PC-9 (cell line): ENCODE measurements at regions not wholly inside any gene's neighbourhood (a gene's known extent, or its start where the extent isn't known, plus 50 kb on each side); places are given as distances from the start of the nearest gene placed in this dataset.

ENCODE experiments used
- BruUV-seq: library from RNA; stranded (reverse); fragments of 400-500 nt; replicated peaks from 2 replicates; lab custom pipeline; 2021; lab: Mats Ljungman, UMichigan
- CTCF ChIA-PET: fragments of 300-600 bp; sonication (Branson Sonifier 250); formaldehyde crosslinking; loops from one replicate; lab custom pipeline; 2022; ENCODE audit warnings: antibody characterized with exemption; lab: Charles Lee
- POLR2A ChIA-PET: fragments of 300-600 bp; sonication (Branson Sonifier 250); formaldehyde crosslinking; loops from one replicate; lab custom pipeline; 2022; ENCODE audit warnings: antibody characterized with exemption; ENCODE audit not compliant: unreplicated experiment; lab: Charles Lee
- DNase-seq, 2 experiments: peaks; one replicate each; pipeline versions ENCODE4 v3.0.0 to v3.0.0-alpha.2; 2015 to 2022; ENCODE audit warnings: mixed read lengths in 1 of 2
- H2AFZ ChIP-seq: fragments of 200-600 bp; sonication (generic); 2 replicates; pipeline ENCODE4 v1.8.1; 2017; ENCODE audit warnings: antibody characterized with exemption
- H3F3A ChIP-seq: fragments of 200-600 bp; sonication (generic); 2 replicates; pipeline ENCODE4 v1.8.1; 2017; ENCODE audit warnings: antibody characterized with exemption, mild to moderate bottlenecking, low read depth; ENCODE audit not compliant: insufficient read depth
- H3K27ac ChIP-seq: fragments of 200-600 bp; sonication (generic); 2 replicates; pipeline ENCODE4 v1.6.1; 2016; ENCODE audit warnings: mixed run types
- H3K27me3 ChIP-seq: fragments of 200-600 bp; sonication (generic); 2 replicates; pipeline ENCODE4 v1.6.1; 2016; ENCODE audit warnings: low read depth, mixed run types; ENCODE audit not compliant: insufficient read depth
- H3K36me3 ChIP-seq: fragments of 200-600 bp; sonication (generic); 2 replicates; pipeline ENCODE4 v1.6.1; 2016; ENCODE audit warnings: low read depth, mixed run types
- H3K4me1 ChIP-seq: fragments of 200-600 bp; sonication (generic); replicated peaks from 2 replicates; pipeline ENCODE4 v1.6.1; 2016; ENCODE audit warnings: mixed run types; ENCODE audit not compliant: insufficient read depth
- H3K4me2 ChIP-seq: fragments of 200-600 bp; sonication (generic); 2 replicates; pipeline ENCODE4 v1.6.1; 2017; ENCODE audit warnings: mixed run types
- H3K4me3 ChIP-seq: fragments of 200-600 bp; sonication (generic); 2 replicates; pipeline ENCODE4 v1.6.1; 2016; ENCODE audit warnings: mixed run types
- H3K79me2 ChIP-seq: fragments of 200-600 bp; sonication (generic); 2 replicates; pipeline ENCODE4 v1.6.1; 2017; ENCODE audit warnings: low read depth, mixed run types
- H3K9me2 ChIP-seq: fragments of 200-600 bp; sonication (generic); 2 replicates; pipeline ENCODE4 v1.8.1; 2017; ENCODE audit warnings: mild to moderate bottlenecking; ENCODE audit not compliant: insufficient read depth
- H3K9me3 ChIP-seq: fragments of 200-600 bp; sonication (generic); 2 replicates; pipeline ENCODE4 v1.8.1; 2016; ENCODE audit warnings: low read depth; ENCODE audit not compliant: insufficient read depth
- H4K20me1 ChIP-seq: fragments of 200-600 bp; sonication (generic); 2 replicates; pipeline ENCODE4 v1.8.1; 2017; ENCODE audit not compliant: insufficient read depth
- EZH2 ChIP-seq: fragments of 200-600 bp; sonication (generic); IDR thresholded peaks from 2 replicates; pipeline ENCODE4 v1.8.0; 2017; ENCODE audit warnings: antibody characterized with exemption, low read depth
- intact Hi-C: fragments of 100-400 bp; cut with micrococcal nuclease; formaldehyde crosslinking; loops from one replicate; pipeline ENCODE4 v1.10.0; 2022; ENCODE audit not compliant: unreplicated experiment
- TF ChIP-seq, protein P1 (sequence below): fragments of 200-600 bp; sonication (generic); conservative IDR thresholded peaks from 2 replicates; pipeline ENCODE4 v1.6.1; 2017; ENCODE audit warnings: mixed run types, antibody characterized with exemption, mild to moderate bottlenecking, moderate library complexity

DNA sequence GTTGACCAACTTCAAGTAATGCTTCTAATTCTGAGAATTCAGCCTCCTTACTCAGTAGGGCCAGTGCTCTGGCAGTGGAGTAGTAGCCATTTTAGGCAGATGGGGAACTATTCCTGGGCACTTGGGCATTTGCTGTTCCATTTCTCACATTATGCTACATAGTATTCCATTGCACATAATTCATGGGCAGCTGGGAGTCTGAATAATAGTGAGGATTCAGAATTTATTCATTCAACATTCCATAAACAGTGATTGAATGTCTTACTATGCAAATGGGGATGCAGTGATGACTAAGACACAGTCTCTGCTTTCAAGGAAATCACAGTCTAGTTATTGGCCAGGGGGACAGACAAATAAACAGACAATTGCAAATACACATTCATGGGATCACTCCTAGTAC, 301.0 kb upstream of the KCNN2 start:
- no TSS peak for BruUV-seq
- no peak overlapping the region for H2AFZ ChIP-seq
- ChIA-PET CTCF (no interaction called here), POLR2A (no interaction called here)
- no peaks in the 10 kb centered on the region for H3K9me3 ChIP-seq
- no peaks in the 10 kb centered on the region; the same call in 1 of the 2 replicates for H4K20me1 ChIP-seq
- DNase-seq = no peak
- H3F3A ChIP-seq = no peaks in the 10 kb centered on the region
- H3K4me2 ChIP-seq = no peak overlapping the region
- H3K27ac ChIP-seq = no peak overlapping the region
- peaks cover 7% of the 10 kb centered on the region; the same call in 1 of the 2 replicates for H3K27me3 ChIP-seq
- TF ChIP-seq, protein P1, sequence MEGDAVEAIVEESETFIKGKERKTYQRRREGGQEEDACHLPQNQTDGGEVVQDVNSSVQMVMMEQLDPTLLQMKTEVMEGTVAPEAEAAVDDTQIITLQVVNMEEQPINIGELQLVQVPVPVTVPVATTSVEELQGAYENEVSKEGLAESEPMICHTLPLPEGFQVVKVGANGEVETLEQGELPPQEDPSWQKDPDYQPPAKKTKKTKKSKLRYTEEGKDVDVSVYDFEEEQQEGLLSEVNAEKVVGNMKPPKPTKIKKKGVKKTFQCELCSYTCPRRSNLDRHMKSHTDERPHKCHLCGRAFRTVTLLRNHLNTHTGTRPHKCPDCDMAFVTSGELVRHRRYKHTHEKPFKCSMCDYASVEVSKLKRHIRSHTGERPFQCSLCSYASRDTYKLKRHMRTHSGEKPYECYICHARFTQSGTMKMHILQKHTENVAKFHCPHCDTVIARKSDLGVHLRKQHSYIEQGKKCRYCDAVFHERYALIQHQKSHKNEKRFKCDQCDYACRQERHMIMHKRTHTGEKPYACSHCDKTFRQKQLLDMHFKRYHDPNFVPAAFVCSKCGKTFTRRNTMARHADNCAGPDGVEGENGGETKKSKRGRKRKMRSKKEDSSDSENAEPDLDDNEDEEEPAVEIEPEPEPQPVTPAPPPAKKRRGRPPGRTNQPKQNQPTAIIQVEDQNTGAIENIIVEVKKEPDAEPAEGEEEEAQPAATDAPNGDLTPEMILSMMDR = no peak
- TF ChIP-seq EZH2 = no peak
- intact Hi-C loops = loop anchor here (2.0 kb wide), 1 partner anchor 62 kb away; no protein-coding TSS in a partner anchor
- H3K9me2 ChIP-seq = no peaks in the 10 kb centered on the region
- no peaks in the 10 kb centered on the region for H3K36me3 ChIP-seq
- H3K4me3 ChIP-seq = no peak overlapping the region
- H3K4me1 ChIP-seq = no peaks in the 10 kb centered on the region
- no peaks in the 10 kb centered on the region for H3K79me2 ChIP-seq

DNA sequence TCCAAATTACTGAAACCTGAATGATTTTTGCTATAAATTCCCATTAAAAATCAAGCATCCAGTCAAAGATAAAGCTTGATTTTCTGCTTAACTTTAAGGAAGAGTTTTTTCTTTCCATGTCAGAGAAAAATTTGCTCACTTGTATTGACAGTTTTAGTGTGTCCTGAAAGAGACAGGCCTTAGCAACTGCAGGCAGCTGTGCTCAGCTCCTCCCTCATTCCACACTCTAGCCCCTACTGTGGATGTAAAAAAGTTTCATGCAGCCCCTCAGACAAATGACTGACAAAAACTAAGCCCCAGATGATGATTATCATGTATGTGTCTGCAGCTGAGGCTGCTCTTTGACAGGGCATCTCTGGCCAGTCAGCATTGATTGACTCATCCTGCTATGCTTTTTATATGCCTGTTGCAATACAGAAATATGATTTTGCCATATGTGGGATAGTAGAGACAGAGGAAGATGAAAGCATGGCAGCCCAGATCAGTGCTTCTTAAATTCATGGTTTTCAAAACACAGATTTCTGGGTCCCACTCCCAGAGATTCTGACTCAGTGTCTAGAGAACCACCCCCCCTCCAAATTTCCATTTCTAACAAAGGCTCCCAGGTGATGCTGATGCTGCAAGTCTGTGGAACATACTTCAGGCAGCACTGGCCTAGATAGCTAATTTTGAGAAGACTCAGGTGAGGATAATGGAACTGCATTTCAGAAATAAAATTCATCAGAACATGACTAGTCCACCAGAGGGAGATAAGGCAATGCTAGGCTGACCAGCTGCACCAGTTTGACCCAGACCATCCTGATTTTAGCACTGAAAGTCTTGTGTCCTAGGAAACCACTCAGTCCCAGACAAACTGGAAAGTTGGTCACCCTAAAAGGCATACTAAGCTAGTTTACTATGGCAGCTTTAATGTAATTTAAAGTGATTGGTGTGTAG, 298.7 kb upstream of the KCNN2 start:
- BruUV-seq = no TSS peak
- no peak overlapping the region for H2AFZ ChIP-seq
- H3K27me3 ChIP-seq = no peaks in the 10 kb centered on the region
- ChIA-PET CTCF (no interaction called here), POLR2A (no interaction called here)
- no peak overlapping the region for H3K4me2 ChIP-seq
- H3K27ac ChIP-seq = no peak overlapping the region
- H3F3A ChIP-seq = no peaks in the 10 kb centered on the region
- H3K4me3 ChIP-seq = no peak overlapping the region
- no peaks in the 10 kb centered on the region for H3K79me2 ChIP-seq
- H3K36me3 ChIP-seq = no peaks in the 10 kb centered on the region
- H3K4me1 ChIP-seq = no peaks in the 10 kb centered on the region
- no peak for TF ChIP-seq EZH2
- TF ChIP-seq, protein P1 = no peak; the same call in 1 of the 2 replicates
- intact Hi-C loops = no loop called here
- H4K20me1 ChIP-seq = no peaks in the 10 kb centered on the region; the same call in 1 of the 2 replicates
- H3K9me3 ChIP-seq = no peaks in the 10 kb centered on the region
- DNase-seq = no peak
- no peaks in the 10 kb centered on the region for H3K9me2 ChIP-seq

DNA sequence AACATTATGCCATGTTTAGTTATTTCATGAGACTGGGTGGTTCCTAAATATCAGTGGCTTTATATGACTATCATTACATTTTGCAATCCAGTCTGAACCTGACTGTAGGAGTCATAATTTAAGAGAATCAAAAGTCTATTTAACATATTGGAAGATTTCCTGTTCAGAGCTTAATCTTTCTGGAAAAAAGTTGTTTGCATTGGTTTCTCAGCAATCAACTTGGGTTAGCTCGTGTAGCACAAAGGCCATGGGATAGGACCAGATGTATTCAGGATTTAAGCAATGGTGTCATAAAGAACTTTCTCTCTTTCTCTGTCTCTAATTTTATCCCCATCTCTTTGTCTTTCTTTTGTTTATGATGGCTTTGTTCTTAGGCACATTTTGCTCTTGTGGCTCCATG, 296.0 kb upstream of the KCNN2 start:
- no peak for DNase-seq
- Histone ChIP-seq H3K9me3 (no peaks in the 10 kb centered on the region), H3K9me2 (no peaks in the 10 kb centered on the region), H3K27me3 (no peaks in the 10 kb centered on the region), H3K79me2 (no peaks in the 10 kb centered on the region), H3K4me3 (no peak overlapping the region), H3F3A (no peaks in the 10 kb centered on the region), H3K36me3 (no peaks in the 10 kb centered on the region), H3K4me1 (no peaks in the 10 kb centered on the region), H3K4me2 (no peak overlapping the region), H2AFZ (no peak overlapping the region), H3K27ac (no peak overlapping the region), H4K20me1 (no peaks in the 10 kb centered on the region; the same call in 1 of the 2 replicates)
- ChIA-PET POLR2A (no interaction called here), CTCF (no interaction called here)
- no TSS peak for BruUV-seq
- TF ChIP-seq, protein P1 = no peak
- no peak for TF ChIP-seq EZH2
- intact Hi-C loops = no loop called here
